Fibroblast of skin of left quadriceps (primary cell): ENCODE measurements at regions not wholly inside any gene's neighbourhood (a gene's known extent, or its start where the extent isn't known, plus 50 kb on each side); places are given as distances from the start of the nearest gene placed in this dataset.
"Not testable (repeated sequence)": the region's sequence is repeated elsewhere in the genome, so short reads cannot be mapped to it uniquely, and the experiment has no call there.

Source experiments
- DNase-seq, 2 experiments: peaks; one replicate each; pipeline ENCODE4 v3.0.0-alpha.2; 2013; ENCODE audit warnings: low read depth in 2 of 2

DNA sequence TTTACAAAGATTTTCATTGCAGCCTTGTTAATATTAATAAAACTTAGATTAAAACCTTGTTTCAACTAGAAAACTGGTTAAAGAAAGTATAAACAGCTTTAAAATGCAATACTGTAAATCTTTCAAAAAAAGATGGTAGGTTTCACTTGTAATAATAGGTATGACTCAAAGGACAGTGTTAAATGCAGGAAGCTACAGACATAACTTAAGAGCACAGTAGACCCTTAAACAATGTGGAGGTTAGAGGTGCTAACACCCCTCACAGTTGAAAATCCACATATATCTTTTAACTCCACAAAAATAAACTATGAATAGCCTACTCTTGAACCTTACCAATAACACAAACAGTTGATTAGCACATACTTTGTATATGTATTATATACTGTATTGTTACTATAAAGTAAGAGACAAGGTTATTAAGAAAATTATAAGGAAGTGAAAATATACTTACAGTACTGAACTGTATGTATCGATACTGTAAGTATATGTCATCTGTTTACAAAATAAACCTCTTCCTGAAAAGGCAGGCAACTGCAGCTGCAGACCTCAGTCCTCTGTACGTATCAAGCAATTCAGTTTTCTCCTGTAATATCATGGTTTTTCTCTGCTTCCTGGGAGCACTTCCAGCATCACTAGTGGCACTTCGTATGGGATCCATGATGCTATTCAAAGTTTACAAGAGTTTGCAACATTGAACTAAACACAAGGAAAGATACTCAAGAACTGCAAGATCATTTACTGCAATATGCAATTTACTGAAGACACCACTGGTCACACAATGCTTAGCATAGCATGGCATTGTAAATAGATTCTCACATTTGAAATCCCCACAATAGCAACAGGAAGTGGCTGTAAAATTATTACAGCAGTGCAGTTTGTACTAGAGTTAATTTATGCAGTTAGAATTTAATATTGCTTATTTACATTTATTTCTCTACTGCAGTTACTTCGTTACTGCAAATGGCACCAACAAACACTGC lies 610.5 kb upstream of the LRRTM4 start:
- DNase-seq: no peak

DNA sequence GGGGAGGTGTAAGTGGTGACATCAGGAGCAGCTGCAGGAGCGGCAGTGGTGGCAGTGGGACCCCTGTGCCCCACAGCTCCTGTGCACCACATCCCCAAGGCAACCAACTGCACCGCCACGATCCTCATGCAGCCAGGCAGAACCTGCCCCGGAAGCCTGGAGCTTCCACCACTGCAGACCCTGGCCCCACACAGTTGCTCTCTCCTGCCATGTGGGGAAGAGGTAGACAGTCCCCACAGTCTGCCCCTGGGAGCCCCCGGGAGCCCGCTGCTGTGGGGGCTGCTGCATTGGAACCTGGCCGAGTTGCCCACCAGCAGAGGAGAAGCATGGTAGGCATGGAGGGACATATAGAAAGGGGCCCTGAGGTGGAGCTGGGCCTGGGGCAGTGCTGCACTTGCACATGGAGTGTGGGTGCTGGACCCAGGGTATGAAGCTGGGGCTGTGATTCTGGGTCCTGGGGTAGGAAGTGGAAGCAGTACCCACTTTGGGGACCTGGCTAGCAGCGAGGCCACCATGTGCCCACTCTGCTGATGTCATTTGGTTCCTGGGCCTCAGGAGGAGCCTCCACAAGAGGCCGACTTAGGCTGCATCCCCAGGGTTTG lies 623.3 kb upstream of the LRRTM4 start:
- no peak for DNase-seq

DNA sequence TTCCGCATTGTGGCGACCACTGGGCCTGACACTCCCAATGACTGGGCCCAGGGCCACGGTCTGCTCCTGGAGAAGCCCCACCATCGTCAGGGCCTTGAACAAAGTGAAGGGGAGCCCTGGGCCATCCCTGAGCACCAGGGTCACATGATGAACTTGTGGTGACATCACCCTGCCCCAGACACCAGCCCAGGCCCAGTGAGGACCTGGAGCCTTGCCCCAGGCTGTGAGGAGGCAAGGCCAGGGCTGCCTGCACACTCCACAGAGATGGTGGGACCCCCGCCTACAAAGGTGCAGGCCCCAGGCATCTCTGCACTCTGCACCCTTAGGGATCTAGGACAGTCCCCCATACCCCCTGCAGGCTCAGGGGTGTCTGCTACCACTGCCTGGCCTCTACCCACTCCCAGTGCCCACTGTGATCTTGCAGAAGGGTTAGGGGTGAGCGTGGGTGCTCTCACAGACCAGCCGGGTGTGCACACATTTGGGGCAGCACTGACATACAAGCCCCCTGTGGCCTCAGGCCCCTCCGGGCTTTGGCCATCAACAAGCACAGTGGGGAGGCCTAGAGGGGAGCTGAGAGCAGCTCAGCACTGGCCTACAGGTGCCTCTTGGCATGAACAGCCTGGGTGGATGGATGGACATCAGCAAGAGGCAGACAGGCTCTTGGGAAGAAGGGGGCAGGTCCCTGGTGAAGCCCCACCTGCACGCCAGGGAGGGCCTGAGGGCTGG lies 624.0 kb upstream of the LRRTM4 start:
- no peak for DNase-seq

DNA sequence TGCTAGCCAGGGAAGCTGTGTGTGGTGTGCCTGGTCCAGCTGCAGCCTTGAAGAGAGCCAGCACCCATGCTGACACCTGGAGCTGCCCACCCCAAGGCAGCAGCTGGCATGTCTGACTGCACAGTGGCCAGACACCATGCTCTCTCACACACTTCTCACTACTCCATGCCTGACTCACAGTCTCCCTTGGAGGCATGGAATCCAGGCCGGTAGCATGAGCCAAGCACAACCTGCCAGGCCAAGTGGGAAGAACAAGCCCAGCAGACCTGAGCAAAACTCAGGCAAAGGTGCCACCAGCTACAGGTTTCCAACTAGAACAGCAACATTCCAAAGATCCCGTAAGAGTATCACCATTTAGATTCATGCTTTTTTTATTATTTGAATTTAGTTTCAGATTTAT lies 625.3 kb upstream of the LRRTM4 start:
- DNase-seq: no peak

DNA sequence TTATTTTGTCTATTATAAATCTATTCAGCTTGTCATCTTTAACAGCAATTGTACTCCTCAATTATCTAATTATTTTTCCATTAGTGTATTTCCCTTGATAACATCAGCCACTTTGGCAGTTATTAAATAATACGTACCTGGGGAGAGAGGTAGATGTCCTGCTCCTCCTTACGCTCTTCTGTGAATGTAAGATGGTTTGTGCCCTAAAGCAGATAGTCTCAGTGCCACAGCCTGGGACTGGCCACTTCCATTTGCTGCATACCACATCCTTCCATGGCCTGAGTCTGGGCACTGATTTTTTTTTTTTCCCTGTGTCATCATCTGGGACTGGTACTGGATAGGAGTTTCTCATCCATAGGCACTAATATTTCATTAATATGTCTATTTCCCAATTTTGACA lies 632.4 kb upstream of the LRRTM4 start:
- no peak for DNase-seq

DNA sequence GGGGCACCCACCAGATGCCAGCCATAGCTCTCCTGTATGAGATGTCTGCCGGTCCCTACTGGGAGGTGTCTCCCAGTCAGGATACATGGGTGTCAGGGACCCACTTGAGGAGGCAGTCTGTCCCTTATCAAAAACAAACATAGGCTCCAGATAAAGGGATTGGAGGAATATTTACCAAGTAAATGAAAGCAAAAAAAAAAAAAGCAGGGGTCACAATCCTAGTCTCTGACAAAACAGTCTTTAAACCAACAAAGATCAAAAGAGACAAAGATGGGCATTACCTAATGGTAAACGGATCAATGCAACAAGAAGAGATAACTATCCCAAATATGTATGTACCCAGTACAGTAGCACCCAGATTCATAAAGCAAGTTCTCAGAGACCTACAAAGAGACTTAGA lies 640.0 kb upstream of the LRRTM4 start:
- DNase-seq: no peak

DNA sequence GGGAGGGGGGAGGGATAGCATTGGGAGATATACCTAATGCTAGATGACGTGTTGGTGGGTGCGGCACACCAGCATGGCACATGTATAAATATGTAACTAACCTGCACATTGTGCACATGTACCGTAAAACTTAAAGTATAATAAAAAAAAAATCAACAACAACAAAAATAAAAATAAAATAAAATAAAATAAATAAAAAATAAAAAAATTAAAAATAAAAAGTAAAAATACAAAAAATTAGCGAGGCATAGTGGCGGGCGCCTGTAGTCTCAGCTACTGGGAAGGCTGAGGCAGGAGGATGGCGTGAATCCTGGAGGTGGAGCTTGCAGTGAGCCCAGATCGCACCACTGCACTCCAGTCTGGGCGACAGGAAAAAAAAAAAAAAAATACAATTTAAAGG lies 650.0 kb upstream of the LRRTM4 start:
- DNase-seq: not testable (repeated sequence)

DNA sequence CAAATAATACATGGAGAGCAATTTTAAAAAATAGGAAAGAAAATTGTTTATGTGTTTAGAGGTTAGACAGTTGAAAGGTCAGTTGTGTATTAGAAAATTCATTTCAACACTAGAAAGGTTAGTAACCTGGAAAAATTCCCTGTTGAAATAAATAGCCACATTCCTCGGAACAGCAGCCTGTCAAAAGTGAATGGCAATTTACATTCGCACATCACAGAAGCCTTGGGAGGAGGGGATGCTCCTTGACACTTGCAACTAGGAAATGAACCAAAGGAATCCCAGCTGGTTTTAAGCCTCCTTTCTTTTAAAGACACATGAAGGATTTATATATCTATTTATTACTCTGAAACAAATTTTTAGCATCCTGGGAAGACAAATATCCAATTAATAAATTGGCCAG lies 653.5 kb upstream of the LRRTM4 start:
- DNase-seq: no peak

DNA sequence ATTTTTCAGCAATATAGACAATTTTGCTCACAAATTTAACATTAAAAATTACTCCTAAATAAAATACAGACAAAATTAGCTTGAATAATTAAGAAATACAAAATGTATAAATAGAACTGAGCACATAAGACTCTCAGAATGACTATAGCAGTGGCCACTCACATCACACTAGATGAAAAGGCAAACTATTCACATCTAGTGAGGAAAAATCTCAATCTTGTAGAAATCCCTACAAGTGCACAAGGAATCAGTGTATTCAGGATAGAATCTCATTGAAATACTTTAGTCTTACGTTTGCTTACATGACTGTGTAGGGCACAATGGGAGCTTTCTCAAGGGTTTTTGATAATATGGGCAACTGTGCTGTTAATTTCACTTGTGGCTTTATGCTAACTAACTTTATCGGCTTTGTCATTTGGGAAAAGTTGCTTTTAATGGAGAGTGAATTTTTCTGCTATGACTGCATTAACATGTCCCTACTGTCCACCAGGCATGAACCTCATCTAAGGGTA lies 678.9 kb upstream of the LRRTM4 start:
- DNase-seq: no peak

DNA sequence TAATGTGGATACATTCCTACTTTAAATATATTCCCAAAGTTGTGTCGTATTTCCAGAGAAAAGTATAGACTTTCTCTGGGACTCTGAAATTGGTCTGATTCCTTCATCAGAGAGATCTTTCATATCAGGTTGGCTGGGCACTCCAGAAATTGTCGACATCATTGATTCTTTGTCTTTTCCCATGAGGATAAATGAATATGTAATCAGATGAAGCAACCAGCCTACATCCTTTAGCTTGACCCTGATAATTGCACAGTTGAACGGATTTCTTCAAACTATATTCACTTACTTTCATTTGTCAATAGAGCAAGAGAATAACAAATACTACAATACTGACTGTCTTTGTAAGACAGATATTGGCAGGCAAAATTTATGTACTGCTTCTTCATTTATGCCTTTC lies 680.2 kb upstream of the LRRTM4 start:
- no peak for DNase-seq

DNA sequence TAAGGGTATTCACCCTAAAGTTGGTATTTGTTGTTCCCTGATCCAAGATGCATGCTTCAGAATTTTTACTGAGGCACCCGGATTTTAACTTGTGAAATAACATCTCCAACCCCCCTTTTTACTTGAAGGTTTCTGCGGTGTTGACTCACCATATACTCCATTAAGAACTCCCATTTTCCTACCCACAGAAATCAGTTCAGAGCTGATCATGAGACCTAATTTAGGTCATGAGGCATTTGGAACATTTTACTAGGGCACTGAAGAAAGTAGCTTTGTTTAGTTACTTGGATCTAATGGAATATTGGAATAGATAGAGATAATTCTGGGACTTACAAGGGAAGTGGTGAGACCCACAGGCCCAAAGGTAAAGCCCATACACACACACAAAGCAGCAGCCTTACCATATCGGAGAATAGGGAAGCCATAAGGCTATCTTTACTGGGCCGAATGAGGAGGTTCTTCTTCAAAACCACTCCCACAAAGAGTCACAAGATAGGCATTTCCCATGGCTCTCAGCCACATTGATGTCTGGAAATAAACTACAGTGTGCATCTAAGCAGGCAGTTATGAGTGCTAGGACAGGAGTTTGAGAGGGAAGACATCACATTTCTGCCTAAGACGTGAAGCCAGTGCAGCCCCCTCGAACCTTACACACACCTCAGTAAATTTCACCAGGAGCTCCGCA lies 681.0 kb upstream of the LRRTM4 start:
- no peak for DNase-seq

DNA sequence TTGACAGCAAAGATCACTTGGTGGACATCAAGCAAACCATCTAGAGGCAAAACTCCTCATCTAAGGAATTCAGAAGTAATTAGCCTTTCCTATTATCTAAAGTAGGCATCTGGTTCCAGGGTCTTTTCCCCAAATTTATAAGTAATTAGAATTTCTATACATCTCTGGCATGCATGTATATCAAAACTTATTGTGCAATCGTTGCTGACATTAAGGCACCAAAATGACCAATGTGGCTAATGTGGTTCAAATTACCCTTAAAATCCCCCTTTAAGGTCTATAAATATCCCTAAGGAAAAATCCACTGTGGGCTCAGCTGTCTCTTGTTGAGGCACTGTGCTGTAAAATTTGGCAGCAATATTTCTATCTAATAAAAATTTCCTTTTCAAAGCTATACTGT lies 695.9 kb upstream of the LRRTM4 start:
- DNase-seq: no peak

DNA sequence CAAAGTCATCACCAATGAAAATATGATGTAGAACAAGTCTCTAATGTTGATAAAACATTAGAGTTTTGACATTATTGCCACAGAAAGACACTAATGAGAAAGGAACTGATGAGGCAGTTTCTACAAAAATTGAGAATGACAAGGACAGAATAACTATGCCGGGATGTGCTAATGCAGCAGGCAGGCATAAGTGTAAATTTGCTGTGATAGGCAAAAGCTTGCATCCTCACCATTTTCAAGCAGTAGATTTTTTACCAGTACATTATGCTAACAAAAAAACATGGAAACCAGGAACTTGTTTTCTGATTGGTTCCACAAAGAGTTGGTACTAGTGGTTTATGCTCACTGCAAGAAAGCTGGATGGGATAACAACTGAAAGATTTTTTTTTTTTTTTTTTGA lies 715.5 kb upstream of the LRRTM4 start:
- no peak for DNase-seq

DNA sequence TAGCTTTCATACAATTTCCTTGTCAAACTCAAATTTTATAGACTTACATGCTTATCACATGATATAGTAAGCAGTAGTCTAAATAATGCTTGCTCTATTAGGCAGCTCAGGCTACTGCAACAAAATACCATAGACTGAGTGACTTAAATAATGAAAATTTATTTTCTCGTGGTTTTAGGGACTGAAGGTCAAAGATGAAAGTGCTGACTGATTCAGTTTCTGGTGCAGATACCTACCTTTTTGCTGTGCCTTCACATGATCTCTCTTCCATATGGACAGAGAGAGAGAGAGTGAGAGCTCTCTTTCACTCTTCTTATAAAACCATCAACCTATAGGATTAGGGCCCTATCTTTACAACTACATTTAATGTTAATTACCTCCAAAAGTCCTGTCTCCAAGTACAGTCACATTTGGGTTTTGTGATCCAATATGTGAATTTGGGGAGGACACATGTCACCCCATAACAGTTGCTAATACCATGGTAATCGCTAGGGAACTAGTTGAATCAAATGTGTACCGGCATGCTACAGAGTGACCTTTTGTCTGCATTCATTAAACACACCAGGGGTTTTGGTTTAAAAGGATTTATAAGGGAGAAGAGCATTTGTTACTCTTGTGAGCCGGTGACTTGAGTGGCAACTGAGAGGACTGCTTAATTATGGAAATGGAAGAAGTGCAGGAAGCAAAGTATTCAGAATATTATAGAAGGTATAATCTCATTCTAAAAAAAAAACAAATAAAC lies 723.4 kb upstream of the LRRTM4 start:
- DNase-seq: no peak

DNA sequence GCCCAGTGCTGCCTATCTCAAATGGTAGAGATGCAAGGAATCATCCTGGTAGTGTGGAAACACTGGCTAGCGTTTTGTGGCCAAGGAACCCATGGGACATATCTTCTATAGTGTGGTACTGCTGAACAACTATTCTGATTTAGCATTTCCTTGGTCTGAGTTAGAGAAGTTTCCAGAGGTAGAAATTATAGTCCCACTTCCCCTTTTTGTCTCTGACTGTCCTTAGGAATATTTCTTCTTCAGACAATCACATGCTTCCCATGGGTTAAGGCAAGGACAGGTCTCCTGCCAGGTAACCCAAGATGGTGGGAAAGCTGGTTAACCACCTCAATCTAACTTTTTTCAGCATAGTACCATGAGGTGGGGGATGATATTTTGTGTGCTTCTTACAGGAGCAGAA lies 729.5 kb upstream of the LRRTM4 start:
- no peak for DNase-seq

DNA sequence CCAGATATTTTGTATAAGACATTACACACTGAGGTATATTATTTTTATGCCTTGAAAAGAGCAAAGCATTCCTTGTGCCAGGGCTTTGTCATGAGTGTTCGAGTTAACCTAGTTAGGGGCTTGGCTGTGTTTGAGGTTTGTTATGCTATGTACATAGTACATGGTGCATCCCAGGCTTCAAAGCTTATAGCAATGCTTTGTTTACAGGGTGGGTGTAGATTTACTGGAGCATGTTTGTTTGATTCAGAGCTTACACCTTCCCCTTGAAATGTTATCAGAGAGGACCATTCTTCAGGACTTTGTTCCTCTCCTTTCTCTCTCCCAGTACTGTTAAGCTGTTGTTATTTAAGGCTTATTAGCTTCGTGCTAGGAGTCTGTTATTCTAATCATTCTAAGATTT lies 738.7 kb upstream of the LRRTM4 start:
- no peak for DNase-seq

DNA sequence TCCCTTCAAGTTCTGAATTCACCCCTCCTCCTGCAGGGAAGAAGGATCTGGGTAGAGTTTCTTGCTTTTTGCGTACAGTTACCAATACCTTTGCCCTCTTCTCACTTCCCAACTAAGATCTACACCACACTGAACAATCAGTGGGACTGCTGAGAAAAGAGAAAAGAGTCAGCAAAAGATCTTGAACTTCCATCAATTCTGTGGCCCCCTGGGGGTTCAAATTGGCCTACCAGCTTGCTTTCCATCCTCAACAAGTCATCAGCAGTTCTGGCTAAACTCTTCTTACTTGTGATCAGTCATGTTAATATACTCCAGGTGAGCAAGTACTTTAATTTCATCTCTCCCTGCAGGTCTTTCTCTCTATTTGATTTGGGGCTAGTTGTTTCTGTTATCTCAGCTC lies 739.3 kb upstream of the LRRTM4 start:
- DNase-seq: no peak

DNA sequence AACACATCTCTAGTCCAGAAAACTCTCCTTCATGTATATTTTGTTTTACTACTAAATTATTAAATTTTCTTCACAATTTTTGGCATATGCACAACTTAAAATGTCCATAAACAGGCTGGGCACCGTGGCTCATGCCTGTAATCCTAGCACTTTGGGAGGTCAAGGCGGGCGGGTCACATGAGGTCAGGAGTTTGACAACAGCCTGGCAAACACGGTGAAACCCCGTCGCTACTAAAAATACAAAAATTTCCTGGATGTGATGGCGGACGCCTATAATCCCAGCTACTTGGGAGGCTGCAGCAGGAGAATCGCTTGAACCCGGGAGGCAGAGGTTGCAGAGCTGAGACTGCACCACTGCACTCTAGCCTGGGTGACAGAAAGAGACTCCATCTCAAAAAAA lies 739.9 kb upstream of the LRRTM4 start:
- DNase-seq: not testable (repeated sequence)

DNA sequence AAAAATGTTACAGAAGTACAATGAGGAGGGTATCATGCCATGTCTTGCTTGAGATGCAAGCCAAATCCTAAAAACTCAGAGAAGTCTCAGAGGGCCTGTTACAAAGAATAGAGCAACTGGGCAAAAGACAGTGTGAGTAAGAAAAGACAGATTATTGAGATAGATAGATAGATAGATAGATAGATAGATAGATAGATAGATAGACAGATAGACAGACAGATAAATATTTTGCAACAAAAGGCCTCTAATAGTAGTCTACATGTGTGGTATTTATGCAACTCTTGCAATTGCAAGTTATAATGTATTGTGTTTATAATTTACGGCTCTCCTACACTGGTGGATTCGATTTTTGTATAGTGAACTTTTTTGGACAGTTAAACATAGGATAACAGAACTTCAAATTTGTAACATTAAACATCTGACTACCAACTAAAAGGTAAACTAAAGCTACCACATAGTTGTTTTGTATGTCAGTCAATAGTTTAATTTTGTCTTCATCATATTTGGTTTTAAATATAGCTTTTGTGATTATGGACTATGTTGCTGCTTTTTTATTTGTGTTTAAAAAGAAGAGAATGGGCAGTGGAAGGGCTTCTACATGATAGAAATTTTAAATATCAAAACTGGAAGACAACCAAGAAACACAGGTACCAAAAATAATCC lies 740.7 kb upstream of the LRRTM4 start:
- DNase-seq: no peak

DNA sequence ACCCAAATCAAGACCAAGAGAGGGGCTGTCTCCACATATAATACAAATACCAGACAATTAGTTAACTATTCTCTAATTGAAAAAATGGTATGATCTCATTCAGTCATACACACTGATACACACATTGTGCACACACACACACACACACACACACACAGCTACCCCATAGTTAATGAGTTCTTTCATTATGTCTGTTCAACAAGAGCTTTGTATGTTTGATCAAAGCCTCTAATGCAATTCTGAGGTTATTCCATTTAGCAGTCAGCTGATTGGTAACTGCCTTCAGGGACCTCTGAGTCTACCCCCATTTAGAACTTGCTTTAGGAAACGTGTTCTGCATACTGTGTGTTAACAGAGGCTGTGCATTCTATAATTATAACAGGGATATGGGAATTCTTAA lies 741.4 kb upstream of the LRRTM4 start:
- DNase-seq: no peak

DNA sequence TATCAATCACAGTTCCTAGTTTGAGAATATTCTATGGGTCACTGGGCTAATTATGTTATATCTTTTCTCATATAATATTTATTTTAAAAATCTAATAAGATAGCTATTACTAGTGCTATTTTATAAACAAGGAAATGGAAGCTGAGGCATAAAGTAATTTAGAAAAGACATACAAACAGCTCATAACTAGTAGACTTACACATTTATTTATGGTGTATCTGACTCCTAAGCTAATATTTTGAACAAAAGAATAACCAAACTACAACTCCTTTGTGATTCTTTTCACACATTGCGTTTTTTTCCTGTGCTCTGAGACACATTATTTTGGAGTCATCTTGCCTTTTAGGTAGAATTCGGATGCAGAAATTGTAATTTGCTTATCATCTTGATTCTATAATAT lies 742.0 kb upstream of the LRRTM4 start:
- DNase-seq: no peak
